Transverse colon (tissue), 4 donors: ENCODE measurements at regions not wholly inside any gene's neighbourhood (a gene's known extent, or its start where the extent isn't known, plus 50 kb on each side); places are given as distances from the start of the nearest gene placed in this dataset.

Experiments used
- CTCF ChIP-seq, 5 experiments: fragments of 200-600 bp in 3 of 5; fragments of 450-650 bp in 2 of 5; sonication (generic) in 3 of 5; IDR thresholded peaks; 1 replicate in 2 of 5; 2 replicates in 3 of 5; pipeline ENCODE4 v1.5.1; 2016 to 2017; ENCODE audit warnings: antibody characterized with exemption in 5 of 5, inconsistent platforms in 3 of 5, mild to moderate bottlenecking in 2 of 5, moderate library complexity in 1 of 5
- EP300 ChIP-seq: sonication (generic); formaldehyde crosslinking; IDR thresholded peaks from one replicate; pipeline ENCODE4 v1.6.1; 2017; ENCODE audit warnings: antibody characterized with exemption, low read depth
- POLR2A ChIP-seq: fragments of 450-650 bp; IDR thresholded peaks from one replicate; pipeline ENCODE4 v1.6.1; 2016; ENCODE audit warnings: antibody characterized with exemption, mild to moderate bottlenecking, moderate library complexity
- POLR2AphosphoS5 ChIP-seq, 3 donors: sonication (generic); formaldehyde crosslinking; IDR thresholded peaks; one replicate each; pipeline ENCODE4 v1.6.1; 2016; ENCODE audit warnings: antibody characterized with exemption in 3 of 3

GRCh38 chr4:152102436-152103000 lies 341.7 kb upstream of the GATB start:
- TF ChIP-seq CTCF (IDR thresholded peaks at IDR 0.05) (no peak), POLR2A (no peak), EP300 (no peak), POLR2AphosphoS5 (IDR thresholded peaks at IDR 0.05) (no peak)
